BJ (cell line): ENCODE measurements at regions not wholly inside any gene's neighbourhood (a gene's known extent, or its start where the extent isn't known, plus 50 kb on each side); places are given as distances from the start of the nearest gene placed in this dataset.

Source experiments
- CTCF ChIA-PET: fragments of 350-600 bp; formaldehyde crosslinking; extraction: SDS; loops from one replicate; lab custom pipeline; 2021; ENCODE audit warnings: antibody characterized with exemption, inconsistent platforms; lab: Yijun Ruan, JAX
- POLR2A ChIA-PET: fragments of 300-600 bp; sonication (Branson Sonifier 250); formaldehyde crosslinking; extraction: SDS; loops from one replicate; lab custom pipeline; 2021; ENCODE audit warnings: antibody characterized with exemption; lab: Charles Lee
- DNase-seq: peaks from one replicate; pipeline ENCODE4 v3.0.0-alpha.2; 2011; ENCODE audit warnings: low read depth
- H3K27me3 ChIP-seq: 2 replicates; pipeline ENCODE4 v1.6.0; 2011; ENCODE audit warnings: low read length; ENCODE audit not compliant: control insufficient read depth, insufficient read depth
- H3K36me3 ChIP-seq: 2 replicates; pipeline ENCODE4 v1.5.1; 2011; ENCODE audit warnings: low read length; ENCODE audit not compliant: control insufficient read depth, insufficient read depth
- H3K4me3 ChIP-seq: 2 replicates; pipeline ENCODE4 v1.5.1; 2011; ENCODE audit warnings: low read depth, mild to moderate bottlenecking, control low read depth, low read length
- CTCF ChIP-seq: IDR thresholded peaks from 2 replicates; pipeline ENCODE4 v1.5.1; 2011; ENCODE audit warnings: low read depth, mild to moderate bottlenecking, control low read depth, inconsistent platforms, low read length, moderate library complexity; ENCODE audit not compliant: insufficient read depth

DNA sequence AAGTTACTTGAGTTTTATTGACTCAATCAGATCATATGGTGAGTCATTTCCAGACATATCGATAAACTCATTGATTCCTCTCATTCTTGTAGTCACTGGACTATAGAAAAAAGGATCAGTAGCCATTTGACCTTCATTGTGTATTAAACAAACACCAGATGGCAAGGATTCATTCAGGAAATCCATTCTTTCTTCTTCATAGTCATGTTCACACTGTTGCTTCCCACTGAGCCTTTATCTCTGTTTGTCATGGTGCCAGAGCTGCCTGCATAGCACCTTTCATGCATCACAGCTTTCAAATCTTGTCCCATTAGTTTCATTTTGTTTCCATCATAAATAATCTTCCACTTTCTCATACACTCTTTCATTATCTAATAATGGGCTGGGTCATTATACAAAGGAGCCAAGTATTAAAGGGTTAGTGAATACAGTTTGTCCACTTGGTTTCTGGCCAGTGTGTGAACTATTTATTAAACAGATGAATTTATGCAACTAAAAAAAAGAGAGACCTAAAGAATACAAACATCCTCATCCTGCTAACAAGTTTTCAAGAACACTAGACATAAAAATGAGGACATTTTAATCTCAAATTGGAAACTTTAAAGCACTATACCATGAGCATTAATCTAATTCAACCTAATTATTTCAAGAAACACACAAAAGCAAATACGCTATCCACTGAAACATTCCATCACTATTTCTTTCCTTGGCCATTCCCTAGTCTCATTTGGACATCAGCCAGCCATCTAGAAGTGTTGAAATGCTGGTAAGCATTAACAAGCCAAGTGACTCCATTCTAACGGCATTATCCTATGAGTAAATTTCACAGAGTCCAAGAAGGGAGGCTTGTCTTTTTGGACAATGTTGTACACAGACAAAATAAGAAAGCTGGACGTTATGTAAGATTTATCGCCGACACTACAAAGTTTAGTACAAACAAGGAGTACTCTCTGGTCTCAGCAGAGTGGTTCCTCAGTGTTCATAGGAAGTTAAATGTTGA, 476.5 kb downstream of the FOXG1 start:
- H3K36me3 ChIP-seq = no peaks in the 10 kb centered on the region

DNA sequence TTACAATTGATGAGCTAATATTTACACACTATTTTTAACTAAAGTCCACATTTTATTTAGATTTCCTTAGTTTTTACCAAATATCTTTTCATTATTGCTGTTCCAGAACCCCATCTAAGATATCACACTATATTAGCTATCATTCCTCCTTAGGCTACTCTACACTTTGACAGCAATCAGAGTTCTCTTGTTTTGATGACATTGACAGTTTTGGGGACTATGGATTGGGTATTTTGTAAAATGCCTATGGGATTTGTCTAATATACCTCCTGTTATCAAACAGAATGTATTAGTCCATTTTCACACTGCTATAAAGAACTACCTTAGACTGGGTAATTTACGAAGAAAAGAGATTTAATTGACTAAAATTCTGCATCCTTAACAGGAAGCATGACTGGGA, 489.1 kb downstream of the FOXG1 start:
- TF ChIP-seq CTCF = no peak
- POLR2A ChIA-PET = no interaction called here
- no peak for DNase-seq
- CTCF ChIA-PET = no interaction called here
- no peaks in the 10 kb centered on the region for H3K36me3 ChIP-seq
- H3K27me3 ChIP-seq = no peaks in the 10 kb centered on the region
- no peak overlapping the region for H3K4me3 ChIP-seq

More for the DNA sequence above, 476.5 kb downstream of the FOXG1 start:
- TF ChIP-seq CTCF = no peak
- DNase-seq = no peak
- CTCF ChIA-PET = no interaction called here
- POLR2A ChIA-PET = no interaction called here
- Histone ChIP-seq H3K4me3 (no peak overlapping the region), H3K27me3 (no peaks in the 10 kb centered on the region)

DNA sequence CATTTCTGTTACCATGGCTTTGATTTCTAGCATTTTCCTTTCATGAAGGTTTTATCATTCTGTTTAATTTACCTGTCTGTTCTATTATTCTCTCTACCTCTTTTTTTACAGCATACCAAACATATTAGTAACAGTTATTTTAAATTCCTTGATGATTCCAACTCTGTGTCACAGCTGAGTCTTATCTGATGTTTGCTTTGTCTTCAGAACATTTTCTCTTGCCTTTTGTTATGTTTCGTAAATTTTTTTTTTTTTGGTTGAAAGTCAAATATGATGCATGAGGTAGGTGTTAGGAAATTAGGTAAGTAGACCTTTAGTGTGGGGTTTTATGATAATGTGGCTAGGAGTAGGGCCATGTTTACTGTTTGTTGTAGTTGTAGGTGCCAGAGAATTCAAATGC, 496.4 kb downstream of the FOXG1 start:
- Histone ChIP-seq H3K27me3 (no peaks in the 10 kb centered on the region), H3K36me3 (no peaks in the 10 kb centered on the region), H3K4me3 (no peak overlapping the region)
- POLR2A ChIA-PET = no interaction called here
- no peak for DNase-seq
- CTCF ChIA-PET = no interaction called here
- no peak for TF ChIP-seq CTCF

- TF ChIP-seq CTCF = no peak
- CTCF ChIA-PET = interaction anchor here (1.0 kb wide), 1 partner anchor 8 kb away, joined by 3 read pairs; no protein-coding TSS in a partner anchor
- Histone ChIP-seq H3K27me3 (no peaks in the 10 kb centered on the region), H3K36me3 (no peaks in the 10 kb centered on the region), H3K4me3 (no peak overlapping the region)
- no peak for DNase-seq
- POLR2A ChIA-PET = no interaction called here
Observed at GRCh38 chr14:29264865-29265264, 498.3 kb downstream of the FOXG1 start.

DNA sequence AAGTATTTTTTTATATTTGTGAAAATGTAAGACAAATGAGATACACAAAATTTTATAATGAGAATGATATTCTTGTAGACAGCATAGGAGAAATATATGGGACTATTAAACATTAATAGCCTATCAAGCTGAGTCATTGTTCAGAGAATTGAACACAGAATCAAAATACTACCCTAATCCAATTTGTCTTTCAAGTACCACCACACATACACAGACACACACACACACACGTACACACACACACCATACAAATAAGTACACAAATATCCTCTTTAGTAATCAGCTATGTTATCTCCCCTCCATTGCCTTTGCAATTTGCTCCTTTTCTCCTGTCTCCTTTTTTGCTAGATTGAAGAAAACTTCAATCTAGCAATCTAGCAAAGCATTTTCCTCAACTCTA, 499.3 kb downstream of the FOXG1 start:
- CTCF ChIA-PET = interaction anchor here (1.0 kb wide), 1 partner anchor 9 kb away, joined by 3 read pairs; no protein-coding TSS in a partner anchor
- no peaks in the 10 kb centered on the region for H3K27me3 ChIP-seq
- H3K4me3 ChIP-seq = no peak overlapping the region
- DNase-seq = no peak
- TF ChIP-seq CTCF = no peak
- H3K36me3 ChIP-seq = no peaks in the 10 kb centered on the region
- POLR2A ChIA-PET = no interaction called here
